PFSK-1 (cell line): ENCODE measurements at regions not wholly inside any gene's neighbourhood (a gene's known extent, or its start where the extent isn't known, plus 50 kb on each side); places are given as distances from the start of the nearest gene placed in this dataset.

ENCODE experiments used
- FOXP2 ChIP-seq: optimal IDR thresholded peaks from 2 replicates; pipeline ENCODE3; 2011; ENCODE audit warnings: borderline replicate concordance, control low read depth, inconsistent platforms; ENCODE audit not compliant: insufficient read depth; ENCODE audit errors: extremely low read length, extremely low read depth
- POLR2AphosphoS5 ChIP-seq: IDR thresholded peaks from 2 replicates; pipeline ENCODE4 v1.6.1; 2012; ENCODE audit warnings: low read depth, mild to moderate bottlenecking, control low read depth, low read length, moderate library complexity
- SIN3A ChIP-seq: IDR thresholded peaks from 2 replicates; pipeline ENCODE4 v1.6.1; 2012; ENCODE audit warnings: mild to moderate bottlenecking, low read length, moderate library complexity, borderline replicate concordance; ENCODE audit not compliant: insufficient read depth
- TAF1 ChIP-seq: IDR thresholded peaks from 2 replicates; pipeline ENCODE4 v1.6.1; 2012; ENCODE audit warnings: low read length, control low read depth, borderline replicate concordance; ENCODE audit not compliant: insufficient read depth
- TF ChIP-seq, protein P1 (sequence below), 2 experiments: IDR thresholded peaks; 2 replicates each; pipeline versions ENCODE4 v1.6.1 to v1.8.0; 2011 to 2012; ENCODE audit warnings: low read depth in 2 of 2, low read length in 2 of 2, control low read depth in 1 of 2, inconsistent platforms in 1 of 2, mild to moderate bottlenecking in 1 of 2, moderate library complexity in 1 of 2; ENCODE audit not compliant: insufficient read depth in 1 of 2

DNA sequence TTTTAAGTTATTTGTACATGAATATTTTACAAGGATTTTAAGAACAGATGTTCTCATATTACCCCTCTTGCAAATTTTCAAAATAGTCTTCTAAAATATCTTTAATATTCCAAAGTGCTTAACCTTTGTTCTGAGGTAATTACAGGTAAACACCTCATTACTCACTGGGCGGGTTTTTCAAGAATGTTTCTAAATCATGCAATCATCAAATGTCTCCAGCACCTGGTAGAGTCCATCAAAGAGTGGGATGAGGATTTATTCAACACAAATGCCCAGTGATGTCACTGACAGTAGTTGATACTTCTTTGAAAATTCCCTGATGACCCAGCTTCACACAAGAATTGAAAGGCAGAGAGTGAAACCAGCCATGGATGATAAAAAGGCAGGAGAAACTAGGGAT is 114.4 kb downstream of the SEC61B start:
- TF ChIP-seq POLR2AphosphoS5 = no peak
- TF ChIP-seq TAF1 = no peak
- no peak for TF ChIP-seq SIN3A
- TF ChIP-seq, protein P1, sequence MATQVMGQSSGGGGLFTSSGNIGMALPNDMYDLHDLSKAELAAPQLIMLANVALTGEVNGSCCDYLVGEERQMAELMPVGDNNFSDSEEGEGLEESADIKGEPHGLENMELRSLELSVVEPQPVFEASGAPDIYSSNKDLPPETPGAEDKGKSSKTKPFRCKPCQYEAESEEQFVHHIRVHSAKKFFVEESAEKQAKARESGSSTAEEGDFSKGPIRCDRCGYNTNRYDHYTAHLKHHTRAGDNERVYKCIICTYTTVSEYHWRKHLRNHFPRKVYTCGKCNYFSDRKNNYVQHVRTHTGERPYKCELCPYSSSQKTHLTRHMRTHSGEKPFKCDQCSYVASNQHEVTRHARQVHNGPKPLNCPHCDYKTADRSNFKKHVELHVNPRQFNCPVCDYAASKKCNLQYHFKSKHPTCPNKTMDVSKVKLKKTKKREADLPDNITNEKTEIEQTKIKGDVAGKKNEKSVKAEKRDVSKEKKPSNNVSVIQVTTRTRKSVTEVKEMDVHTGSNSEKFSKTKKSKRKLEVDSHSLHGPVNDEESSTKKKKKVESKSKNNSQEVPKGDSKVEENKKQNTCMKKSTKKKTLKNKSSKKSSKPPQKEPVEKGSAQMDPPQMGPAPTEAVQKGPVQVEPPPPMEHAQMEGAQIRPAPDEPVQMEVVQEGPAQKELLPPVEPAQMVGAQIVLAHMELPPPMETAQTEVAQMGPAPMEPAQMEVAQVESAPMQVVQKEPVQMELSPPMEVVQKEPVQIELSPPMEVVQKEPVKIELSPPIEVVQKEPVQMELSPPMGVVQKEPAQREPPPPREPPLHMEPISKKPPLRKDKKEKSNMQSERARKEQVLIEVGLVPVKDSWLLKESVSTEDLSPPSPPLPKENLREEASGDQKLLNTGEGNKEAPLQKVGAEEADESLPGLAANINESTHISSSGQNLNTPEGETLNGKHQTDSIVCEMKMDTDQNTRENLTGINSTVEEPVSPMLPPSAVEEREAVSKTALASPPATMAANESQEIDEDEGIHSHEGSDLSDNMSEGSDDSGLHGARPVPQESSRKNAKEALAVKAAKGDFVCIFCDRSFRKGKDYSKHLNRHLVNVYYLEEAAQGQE (IDR thresholded peaks at IDR 0.05; ENCODE audit: insufficient read depth in 1 of 2, low read depth in 2 of 2, low read length in 2 of 2) = no peak
- no peak for TF ChIP-seq FOXP2
